Aorta (tissue), 5 donors: ENCODE measurements at regions not wholly inside any gene's neighbourhood (a gene's known extent, or its start where the extent isn't known, plus 50 kb on each side); places are given as distances from the start of the nearest gene placed in this dataset.

Source experiments
- ATAC-seq: fragments of 200-7000 bp; cut with Tn5 transposase; one replicate; pipeline ENCODE4 v1.9.1; 2022; ENCODE audit warnings: moderate library complexity; ENCODE audit not compliant: low FRiP score
- DNase-seq, 2 donors: peaks; one replicate each; pipeline ENCODE4 v3.0.0-alpha.2; 2020
- H3K27ac ChIP-seq, 2 donors: one replicate each; pipeline ENCODE4 v1.5.1; 2013; ENCODE audit warnings: low read length in 2 of 2, mild to moderate bottlenecking in 2 of 2, moderate library complexity in 2 of 2, control low read depth in 1 of 2, inconsistent platforms in 1 of 2, low read depth in 1 of 2
- H3K27me3 ChIP-seq, 2 donors: one replicate each; pipeline ENCODE4 v1.6.1; 2013; ENCODE audit warnings: control low read depth in 1 of 2, low read length in 1 of 2, mild to moderate bottlenecking in 1 of 2, moderate library complexity in 1 of 2; ENCODE audit not compliant: insufficient read depth in 2 of 2, control insufficient read depth in 1 of 2
- H3K36me3 ChIP-seq, 2 donors: one replicate each; pipeline ENCODE4 v1.6.1; 2013; ENCODE audit warnings: control low read depth in 1 of 2, low read length in 1 of 2, mild to moderate bottlenecking in 1 of 2; ENCODE audit not compliant: insufficient read depth in 2 of 2, control insufficient read depth in 1 of 2
- H3K4me1 ChIP-seq, 2 donors: one replicate each; pipeline ENCODE4 v1.6.1; 2013; ENCODE audit warnings: low read length in 2 of 2, control low read depth in 1 of 2, mild to moderate bottlenecking in 1 of 2, moderate library complexity in 1 of 2; ENCODE audit not compliant: insufficient read depth in 2 of 2, control insufficient read depth in 1 of 2
- H3K4me3 ChIP-seq, 2 donors: one replicate each; pipeline ENCODE4 v1.5.1; 2013; ENCODE audit warnings: low read length in 2 of 2, control low read depth in 1 of 2, mild to moderate bottlenecking in 1 of 2
- H3K9me3 ChIP-seq: one replicate; pipeline ENCODE4 v1.6.1; 2013; ENCODE audit warnings: mild to moderate bottlenecking, low read length; ENCODE audit not compliant: control insufficient read depth
- WGBS, 2 donors: extraction: QIAGEN DNeasy Blood & Tissue Kit; methylation state at CpG; one replicate each; pipeline ENCODE4 v1.1.7; 2013; 5-methylcytosine and 5-hydroxymethylcytosine counted together
- intact Hi-C, 2 donors: fragments of 100-400 bp; cut with DNase I; formaldehyde crosslinking; loops; one replicate each; pipeline versions ENCODE4 v1.14.2 to v1.15.0; 2022
- donor health status: healthy with polysubstance abuse.
- donor health status: Bipolar disorder and iron deficiency.
- donor health status: DM: no; HTN: no; CAD: no.
- donor health status: DM: no; HTN: no; CAD: no.
- donor health status: DM: yes; HTN: yes; CAD: no.

DNA sequence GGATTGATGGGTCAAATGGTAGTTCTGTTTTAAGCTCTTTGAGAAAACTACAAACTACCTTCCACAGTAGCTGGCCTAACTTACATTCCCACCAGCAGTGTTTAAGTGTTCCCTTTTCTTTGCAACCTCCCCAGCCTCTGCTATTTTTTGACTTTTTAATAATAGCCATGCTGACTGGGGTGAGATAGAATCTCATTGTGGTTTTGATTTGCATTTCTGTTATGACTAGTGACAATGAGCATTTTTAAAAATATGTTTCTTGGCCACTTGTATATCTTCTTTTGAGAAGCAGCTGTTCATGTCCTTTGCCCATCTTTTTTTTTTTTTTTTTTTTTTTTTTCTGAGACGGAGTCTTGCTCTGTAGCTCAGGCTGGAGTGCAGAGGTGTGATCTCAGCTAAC lies 155.2 kb upstream of the BMPER start:
- ATAC-seq: no peak
- H3K36me3 ChIP-seq: no peaks in the 10 kb centered on the region
- intact Hi-C loops: loop anchor here in 1 of 2 donors (10.0 kb wide), 1 partner anchor 185 kb away; no protein-coding TSS in a partner anchor
- H3K4me1 ChIP-seq: no peaks in the 10 kb centered on the region
- H3K27ac ChIP-seq: no peak overlapping the region
- WGBS, 2 donors: 78 to 86% methylated on average over 1 of the region's 1 CpG
- no peak for DNase-seq
- no peak overlapping the region for H3K4me3 ChIP-seq
- H3K9me3 ChIP-seq: no peaks in the 10 kb centered on the region
- no peaks in the 10 kb centered on the region for H3K27me3 ChIP-seq

DNA sequence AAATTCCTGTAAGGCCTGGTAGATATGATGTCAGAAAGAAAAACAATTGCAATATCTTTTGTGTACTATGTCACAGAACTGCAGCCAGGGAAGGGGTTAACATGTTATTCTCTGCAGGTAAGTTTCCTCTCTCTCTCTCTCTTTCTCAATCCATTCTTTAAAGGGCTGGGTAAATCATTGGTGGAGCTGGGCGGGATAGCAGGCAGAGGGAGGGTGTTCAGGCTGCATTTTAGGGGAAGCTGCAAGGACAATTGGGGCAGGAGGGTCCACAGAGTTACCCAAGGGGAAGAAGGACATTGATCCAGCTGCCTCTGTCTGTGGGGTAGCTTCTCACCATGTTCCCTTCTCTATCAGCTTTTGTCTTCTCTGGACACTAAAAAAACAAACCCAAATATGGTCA lies 153.9 kb upstream of the BMPER start:
- no peak for DNase-seq
- intact Hi-C loops: loop anchor here in 1 of 2 donors (10.0 kb wide), 1 partner anchor 183 kb away; no protein-coding TSS in a partner anchor
- Histone ChIP-seq H3K4me3 (no peak overlapping the region), H3K27ac (no peak overlapping the region), H3K4me1 (no peaks in the 10 kb centered on the region), H3K27me3 (no peaks in the 10 kb centered on the region), H3K9me3 (no peaks in the 10 kb centered on the region), H3K36me3 (no peaks in the 10 kb centered on the region)
- ATAC-seq: no peak
- 92 to 100% methylated on average over 1 of the region's 1 CpG for WGBS, 2 donors

DNA sequence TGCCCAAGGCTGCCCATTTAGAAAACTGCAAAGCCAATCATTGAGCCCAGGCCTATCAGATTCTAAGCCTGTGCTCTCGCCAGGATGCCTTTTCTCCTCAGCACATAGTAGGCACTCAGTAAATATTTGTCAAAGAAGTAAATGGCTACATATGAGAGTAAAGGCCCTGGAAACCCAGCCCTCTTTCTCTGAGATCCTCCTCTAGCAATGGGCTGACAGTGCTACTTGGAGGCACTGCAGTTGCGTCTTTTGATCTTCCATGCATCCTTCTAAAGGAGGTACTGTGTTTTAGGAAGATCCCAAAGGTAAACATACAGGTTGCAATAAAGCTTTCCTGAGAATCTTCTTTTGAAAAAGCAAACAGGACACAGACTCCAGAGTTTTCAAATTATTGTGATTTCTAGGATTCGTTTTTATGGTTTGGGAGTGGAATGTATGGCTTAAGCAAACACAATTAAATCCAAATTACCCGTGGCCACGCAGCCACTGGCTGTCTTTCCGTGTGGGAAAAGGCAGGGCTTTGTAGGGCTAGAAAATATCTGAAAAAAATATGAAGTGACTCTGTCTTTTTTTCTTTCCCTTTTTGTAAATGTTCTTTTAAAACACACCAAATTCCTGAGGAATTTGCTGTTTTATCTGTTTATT lies 151.3 kb upstream of the BMPER start:
- ATAC-seq (no peak), DNase-seq (no peak)
- Histone ChIP-seq H3K9me3 (no peaks in the 10 kb centered on the region), H3K27me3 (no peaks in the 10 kb centered on the region), H3K4me1 (no peaks in the 10 kb centered on the region), H3K27ac (no peak overlapping the region), H3K36me3 (no peaks in the 10 kb centered on the region), H3K4me3 (no peak overlapping the region)
- intact Hi-C loops: loop anchor here in 1 of 2 donors (10.0 kb wide), 1 partner anchor 181 kb away; no protein-coding TSS in a partner anchor
- 89% methylated on average over 6 of the region's 6 CpGs for WGBS, 2 donors

DNA sequence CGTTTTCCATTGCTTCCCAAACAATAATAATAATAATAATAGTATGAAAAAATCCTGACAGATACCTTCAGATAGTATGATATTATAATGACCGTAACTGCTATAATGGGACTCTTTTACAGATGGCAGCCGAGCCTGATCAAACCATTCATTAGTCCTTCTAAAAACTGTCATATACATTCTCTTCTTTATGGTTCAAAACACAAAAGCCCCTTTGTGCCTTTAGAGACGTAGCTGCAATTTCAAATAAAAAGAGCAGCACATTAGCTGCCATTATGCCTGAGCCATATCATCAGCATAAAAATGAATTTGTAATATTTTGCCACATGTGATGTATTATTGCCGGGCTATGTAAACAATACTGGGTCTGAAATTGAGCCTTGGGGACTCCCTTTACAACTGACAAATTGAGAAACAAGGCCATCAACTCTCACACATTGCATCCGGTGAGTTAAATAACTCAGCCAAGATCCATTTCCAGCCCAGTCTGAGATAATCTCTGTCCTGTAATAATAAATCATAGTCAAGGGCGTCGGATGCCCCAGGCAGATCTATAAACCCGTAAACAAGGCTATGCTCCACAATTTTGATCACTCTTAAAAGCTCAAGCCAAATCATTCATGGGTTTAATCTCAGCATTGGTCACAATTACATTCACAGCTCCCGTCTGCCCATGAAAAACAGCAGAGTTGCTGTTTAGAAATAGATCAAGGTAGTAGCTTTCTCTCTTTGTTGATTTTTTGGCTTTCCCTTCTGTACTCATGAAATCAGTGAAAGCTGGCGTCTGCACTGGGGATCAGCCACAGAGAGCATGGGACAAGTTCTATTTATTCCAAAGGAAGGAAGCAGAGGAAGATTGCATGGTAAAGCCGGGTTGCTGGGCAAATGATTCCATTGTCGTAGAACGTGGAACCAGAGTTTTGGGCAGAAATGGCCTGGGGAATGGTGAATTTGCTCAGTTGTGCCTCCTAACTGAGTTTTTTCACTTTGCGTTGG lies 150.1 kb upstream of the BMPER start:
- H3K36me3 ChIP-seq: no peaks in the 10 kb centered on the region
- WGBS, 2 donors: 79 to 82% methylated on average over 15 of the region's 15 CpGs
- H3K27me3 ChIP-seq: no peaks in the 10 kb centered on the region
- no peak overlapping the region for H3K4me3 ChIP-seq
- H3K9me3 ChIP-seq: no peaks in the 10 kb centered on the region
- H3K27ac ChIP-seq: no peak overlapping the region
- no peaks in the 10 kb centered on the region for H3K4me1 ChIP-seq
- intact Hi-C loops: loop anchor here in 1 of 2 donors (10.0 kb wide), 1 partner anchor 180 kb away; no protein-coding TSS in a partner anchor
- no peak for DNase-seq
- ATAC-seq: no peak

DNA sequence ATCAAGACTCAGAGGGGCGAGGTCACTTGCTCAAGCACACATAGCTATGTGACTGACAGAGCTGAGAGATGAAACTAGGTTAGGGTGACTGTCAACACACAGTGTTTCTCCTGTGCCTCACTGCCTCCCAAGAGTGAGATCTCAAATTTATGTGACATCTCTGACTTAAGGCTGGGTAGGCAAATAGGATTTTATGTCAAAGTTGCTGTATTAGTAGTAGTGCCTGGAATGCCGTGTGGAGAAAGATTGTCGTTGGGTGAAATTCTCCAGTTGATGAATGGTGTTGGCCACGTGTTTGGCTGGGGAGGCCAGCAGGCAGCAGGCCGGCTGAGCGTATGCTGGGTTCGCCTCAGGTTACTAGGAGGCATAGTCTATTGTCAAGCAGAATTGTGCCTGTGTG lies 148.3 kb upstream of the BMPER start:
- Histone ChIP-seq H3K9me3 (no peaks in the 10 kb centered on the region), H3K4me1 (no peaks in the 10 kb centered on the region), H3K36me3 (no peaks in the 10 kb centered on the region), H3K27ac (no peak overlapping the region), H3K27me3 (no peaks in the 10 kb centered on the region), H3K4me3 (no peak overlapping the region)
- intact Hi-C loops: loop anchor here in 1 of 2 donors (2.0 to 10.0 kb wide), 2 partner anchors 138 to 178 kb away; no protein-coding TSS in a partner anchor
- WGBS, 2 donors: 6 to 21% methylated on average over 7 of the region's 7 CpGs
- DNase-seq: no peak
- peak; percentile 74 for ATAC-seq

DNA sequence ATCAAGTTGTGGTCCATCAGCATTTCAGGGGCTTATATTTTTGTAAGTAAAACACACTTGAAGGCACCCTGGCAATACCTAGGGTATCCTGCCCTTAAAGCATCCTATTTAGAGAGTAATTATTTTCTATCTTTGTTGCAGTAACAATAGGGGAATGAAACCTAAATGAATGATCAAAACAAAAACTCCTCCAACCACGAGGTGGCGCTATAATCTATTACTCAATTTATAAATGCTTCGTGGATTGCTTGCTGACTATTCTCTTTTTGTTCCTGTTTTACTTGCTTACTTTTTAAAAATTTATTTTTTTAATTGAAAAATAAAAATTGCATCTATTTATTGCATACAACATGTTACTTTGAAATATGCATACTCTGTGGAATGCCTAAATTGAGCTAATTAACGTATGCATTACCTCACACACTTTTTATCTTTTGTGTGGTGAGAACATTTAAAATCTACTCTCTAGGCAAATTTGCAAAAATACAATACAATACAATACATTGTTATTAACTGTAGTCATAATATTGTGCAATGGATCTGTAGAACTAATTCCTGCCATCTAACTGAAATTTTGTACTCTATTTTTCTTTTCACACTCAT lies 147.7 kb upstream of the BMPER start:
- DNase-seq (no peak), ATAC-seq (no peak)
- H3K27me3 ChIP-seq: no peaks in the 10 kb centered on the region
- H3K4me3 ChIP-seq: no peak overlapping the region
- H3K4me1 ChIP-seq: no peaks in the 10 kb centered on the region
- 17 to 20% methylated on average over 4 of the region's 4 CpGs for WGBS, 2 donors
- no peaks in the 10 kb centered on the region for H3K36me3 ChIP-seq
- no peaks in the 10 kb centered on the region for H3K9me3 ChIP-seq
- intact Hi-C loops: loop anchor here (2.0 to 10.0 kb wide), 4 partner anchors 137 to 177 kb away; no protein-coding TSS in a partner anchor
- H3K27ac ChIP-seq: no peak overlapping the region

DNA sequence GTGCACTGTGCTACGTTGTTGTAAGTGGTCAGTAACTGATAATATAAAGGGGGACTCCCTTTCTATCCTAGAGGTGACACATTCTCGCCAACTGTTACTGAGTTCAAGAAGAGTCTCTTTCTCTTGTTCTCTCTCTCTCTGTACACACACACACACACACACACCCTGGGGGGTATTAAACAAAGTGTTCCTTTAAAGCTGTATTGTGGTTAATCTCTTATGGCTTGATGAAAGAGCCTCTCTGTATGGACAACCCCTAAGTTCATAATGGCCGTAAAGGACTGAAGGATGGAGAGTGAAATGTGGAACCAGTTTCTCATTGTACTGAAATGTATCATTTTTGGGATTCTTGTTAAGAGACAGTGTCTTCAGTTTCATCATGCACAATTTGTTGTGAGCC lies 145.2 kb upstream of the BMPER start:
- Histone ChIP-seq H3K36me3 (no peaks in the 10 kb centered on the region), H3K4me1 (no peaks in the 10 kb centered on the region), H3K27ac (no peak overlapping the region), H3K27me3 (no peaks in the 10 kb centered on the region), H3K4me3 (no peak overlapping the region), H3K9me3 (no peaks in the 10 kb centered on the region)
- 98 to 99% methylated on average over 3 of the region's 3 CpGs for WGBS, 2 donors
- intact Hi-C loops: no loop called here
- no peak for ATAC-seq
- no peak for DNase-seq

DNA sequence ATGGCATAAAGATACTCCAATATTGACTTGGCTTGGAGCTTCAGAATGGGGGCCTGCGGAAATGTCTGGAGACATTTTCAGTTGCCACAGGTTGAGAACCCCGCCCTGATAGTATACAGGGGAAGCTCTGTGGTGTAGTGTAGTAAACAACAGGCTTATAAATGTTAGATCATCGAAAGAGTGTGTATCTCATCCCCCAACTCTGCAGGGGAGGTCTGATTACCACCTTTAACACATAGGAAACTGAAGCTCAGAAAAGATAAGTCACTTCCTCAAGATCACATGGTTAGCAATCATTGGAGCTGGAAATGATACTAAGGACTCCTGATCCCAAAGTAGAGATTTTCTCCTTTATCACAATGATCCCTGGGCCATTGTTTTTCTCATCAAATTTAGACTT lies 144.5 kb upstream of the BMPER start:
- intact Hi-C loops: no loop called here
- no peak overlapping the region for H3K27ac ChIP-seq
- no peak for ATAC-seq
- no peak for DNase-seq
- H3K36me3 ChIP-seq: no peaks in the 10 kb centered on the region
- no peaks in the 10 kb centered on the region for H3K4me1 ChIP-seq
- H3K4me3 ChIP-seq: no peak overlapping the region
- WGBS, 2 donors: 95 to 96% methylated on average over 3 of the region's 3 CpGs
- no peaks in the 10 kb centered on the region for H3K9me3 ChIP-seq
- H3K27me3 ChIP-seq: no peaks in the 10 kb centered on the region
